Activated CD4-positive, alpha-beta T cell treated with anti-CD3 and anti-CD28 coated beads for 36 hours (primary cell): ENCODE measurements at regions not wholly inside any gene's neighbourhood (a gene's known extent, or its start where the extent isn't known, plus 50 kb on each side); places are given as distances from the start of the nearest gene placed in this dataset.

Experiments
- ATAC-seq: fragments of 200-7000 bp; cut with Tn5 transposase; one replicate; pipeline ENCODE4 v1.10.0; 2021; ENCODE audit warnings: mild to moderate bottlenecking, moderate library complexity
- CTCF ChIA-PET: fragments of 350-600 bp; sonication (Branson Sonifier 250); formaldehyde crosslinking; loops from one replicate; lab custom pipeline; 2021; ENCODE audit warnings: antibody characterized with exemption; lab: Charles Lee
- POLR2A ChIA-PET: fragments of 350-600 bp; sonication (Branson Sonifier 250); formaldehyde crosslinking; loops from one replicate; lab custom pipeline; 2021; ENCODE audit warnings: antibody characterized with exemption, inconsistent platforms; lab: Charles Lee
- DNase-seq: peaks from one replicate; pipeline ENCODE4 v3.0.0-alpha.2; 2020
- H3K27ac Mint-ChIP-seq: one replicate; pipeline ENCODE4 v1.8.0; 2021; ENCODE audit warnings: mixed read lengths
- H3K27me3 Mint-ChIP-seq: one replicate; pipeline ENCODE4 v1.8.0; 2021; ENCODE audit warnings: mixed read lengths
- H3K36me3 Mint-ChIP-seq: one replicate; pipeline ENCODE4 v1.8.0; 2021; ENCODE audit warnings: low read depth, mixed read lengths
- H3K4me1 Mint-ChIP-seq: one replicate; pipeline ENCODE4 v1.8.0; 2021; ENCODE audit warnings: mixed read lengths
- H3K4me3 Mint-ChIP-seq: one replicate; pipeline ENCODE4 v1.8.0; 2021; ENCODE audit warnings: mild to moderate bottlenecking, moderate library complexity, mixed read lengths
- H3K9me3 Mint-ChIP-seq: one replicate; pipeline ENCODE4 v1.8.0; 2021; ENCODE audit warnings: low read depth, mixed read lengths
- intact Hi-C, 2 experiments: fragments of 100-400 bp; cut with DNase I in 1 of 2; cut with micrococcal nuclease in 1 of 2; formaldehyde crosslinking; loops; one replicate each; pipeline versions ENCODE4 v1.14.2 to v1.15.1; 2022 to 2024; cut with DNase I, micrococcal nuclease

DNA sequence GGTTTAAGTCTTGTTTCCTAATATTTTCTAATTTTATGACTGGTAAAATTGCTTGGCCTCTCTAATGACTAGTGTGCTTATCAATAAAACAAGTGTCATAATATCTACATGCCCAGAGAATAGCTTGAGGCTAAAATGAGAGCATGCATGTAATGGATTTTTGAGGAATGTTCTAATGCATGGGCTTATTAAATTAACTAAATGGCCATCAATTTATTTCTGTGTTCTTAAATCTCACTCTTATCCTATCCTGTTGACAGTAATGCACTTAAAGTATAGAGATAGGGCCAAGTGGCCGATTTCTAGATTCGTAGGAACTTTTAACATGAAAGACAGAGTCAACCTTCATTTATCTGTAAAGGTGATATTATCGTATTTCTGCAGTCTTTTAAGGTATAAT lies 252.4 kb upstream of the COL3A1 start:
- no peaks in the 10 kb centered on the region for H3K9me3 Mint-ChIP-seq
- intact Hi-C loops = no loop called here
- CTCF ChIA-PET = no interaction called here
- POLR2A ChIA-PET = no interaction called here
- no peak overlapping the region for H3K4me3 Mint-ChIP-seq
- H3K36me3 Mint-ChIP-seq = no peaks in the 10 kb centered on the region
- no peak overlapping the region for H3K27ac Mint-ChIP-seq
- no peaks in the 10 kb centered on the region for H3K4me1 Mint-ChIP-seq
- ATAC-seq (no peak), DNase-seq (no peak)
- no peaks in the 10 kb centered on the region for H3K27me3 Mint-ChIP-seq

DNA sequence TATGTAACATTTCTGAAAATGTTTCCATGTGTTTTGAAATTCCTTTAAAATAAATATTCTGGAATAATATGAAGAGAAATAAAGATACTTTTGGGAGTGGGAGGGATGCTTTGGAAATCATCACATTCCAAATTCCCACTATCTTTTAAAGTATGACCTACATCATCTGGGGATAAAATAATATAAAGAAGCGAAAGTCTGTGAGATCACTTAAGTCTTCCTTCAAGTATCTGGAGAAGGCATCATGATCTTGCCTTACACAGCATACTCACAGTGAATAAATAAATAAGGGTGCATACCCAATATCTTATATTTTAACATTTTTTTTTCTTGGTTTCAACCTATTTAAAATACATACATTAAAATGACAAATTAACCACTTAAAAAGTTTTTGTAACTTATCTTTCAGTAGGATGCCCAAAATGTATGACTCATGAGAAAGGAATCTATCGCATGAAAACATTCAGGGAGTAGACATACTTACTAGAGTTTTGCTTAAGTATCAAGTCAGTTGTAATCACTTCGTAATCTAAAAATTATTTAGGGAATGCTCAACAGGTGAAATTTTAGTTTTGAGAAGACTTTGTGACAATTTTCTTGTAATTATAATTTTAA lies 248.3 kb upstream of the COL3A1 start:
- intact Hi-C loops = no loop called here
- no peak for DNase-seq
- POLR2A ChIA-PET = no interaction called here

DNA sequence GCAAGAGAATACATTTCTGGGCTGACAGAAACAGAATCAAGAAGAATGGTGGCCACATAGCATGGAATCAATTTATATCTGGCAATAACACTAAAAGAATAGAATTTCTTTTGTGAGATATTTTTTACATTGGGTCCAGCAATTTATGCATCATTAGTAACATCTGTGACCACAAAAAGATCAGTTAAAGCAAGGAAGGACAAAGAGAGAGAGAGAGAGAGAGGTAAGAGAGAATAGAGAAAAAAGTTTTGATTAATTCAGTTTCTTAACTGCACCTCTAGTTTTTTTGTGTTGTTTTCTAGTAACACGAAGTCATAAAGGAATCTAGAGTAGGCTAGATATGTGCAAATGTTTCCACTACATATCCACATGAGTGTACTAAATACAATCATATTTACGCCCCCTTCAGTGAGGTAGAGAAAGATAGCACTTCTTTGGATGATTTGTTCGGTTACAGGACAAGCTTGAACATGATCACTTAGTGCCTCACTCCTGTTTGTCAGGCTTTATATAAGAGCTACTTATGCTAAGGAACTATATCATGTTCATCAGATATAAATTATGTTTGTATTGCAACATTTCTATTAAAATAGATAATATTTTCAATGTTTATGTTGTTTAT lies 247.4 kb upstream of the COL3A1 start:
- intact Hi-C loops = no loop called here
- CTCF ChIA-PET = no interaction called here
- Mint-ChIP-seq H3K4me1 (no peaks in the 10 kb centered on the region), H3K27ac (no peak overlapping the region), H3K9me3 (no peaks in the 10 kb centered on the region), H3K4me3 (no peak overlapping the region), H3K27me3 (no peaks in the 10 kb centered on the region), H3K36me3 (no peaks in the 10 kb centered on the region)
- ATAC-seq = no peak
- no peak for DNase-seq
- POLR2A ChIA-PET = no interaction called here

More for the DNA sequence above, 248.3 kb upstream of the COL3A1 start:
- Mint-ChIP-seq H3K9me3 (no peaks in the 10 kb centered on the region), H3K27me3 (no peaks in the 10 kb centered on the region), H3K36me3 (no peaks in the 10 kb centered on the region), H3K4me1 (no peaks in the 10 kb centered on the region), H3K4me3 (no peak overlapping the region), H3K27ac (no peak overlapping the region)
- CTCF ChIA-PET = no interaction called here
- no peak for ATAC-seq

- Mint-ChIP-seq H3K27ac (no peak overlapping the region), H3K9me3 (no peaks in the 10 kb centered on the region), H3K4me1 (no peaks in the 10 kb centered on the region), H3K36me3 (no peaks in the 10 kb centered on the region), H3K27me3 (no peaks in the 10 kb centered on the region), H3K4me3 (no peak overlapping the region)
- no peak for ATAC-seq
- DNase-seq = no peak
- POLR2A ChIA-PET = no interaction called here
- intact Hi-C loops = no loop called here
- CTCF ChIA-PET = no interaction called here
Observed at GRCh38 chr2:188727846-188728245, 246.3 kb upstream of the COL3A1 start.

- Mint-ChIP-seq H3K9me3 (no peaks in the 10 kb centered on the region), H3K4me3 (no peak overlapping the region), H3K27ac (no peak overlapping the region), H3K27me3 (no peaks in the 10 kb centered on the region), H3K4me1 (no peaks in the 10 kb centered on the region), H3K36me3 (no peaks in the 10 kb centered on the region)
- DNase-seq = no peak
- intact Hi-C loops = no loop called here
- CTCF ChIA-PET = no interaction called here
- ATAC-seq = no peak
- POLR2A ChIA-PET = no interaction called here
Observed at GRCh38 chr2:188734691-188735090, 239.5 kb upstream of the COL3A1 start.

GRCh38 chr2:188746727-188747126 lies 227.4 kb upstream of the COL3A1 start:
- no peak overlapping the region for H3K4me3 Mint-ChIP-seq
- H3K27ac Mint-ChIP-seq = no peak overlapping the region
- ChIA-PET CTCF (no interaction called here), POLR2A (no interaction called here)
- H3K27me3 Mint-ChIP-seq = no peaks in the 10 kb centered on the region
- intact Hi-C loops = no loop called here
- DNase-seq (no peak), ATAC-seq (no peak)
- no peaks in the 10 kb centered on the region for H3K9me3 Mint-ChIP-seq
- H3K4me1 Mint-ChIP-seq = no peaks in the 10 kb centered on the region
- H3K36me3 Mint-ChIP-seq = no peaks in the 10 kb centered on the region

DNA sequence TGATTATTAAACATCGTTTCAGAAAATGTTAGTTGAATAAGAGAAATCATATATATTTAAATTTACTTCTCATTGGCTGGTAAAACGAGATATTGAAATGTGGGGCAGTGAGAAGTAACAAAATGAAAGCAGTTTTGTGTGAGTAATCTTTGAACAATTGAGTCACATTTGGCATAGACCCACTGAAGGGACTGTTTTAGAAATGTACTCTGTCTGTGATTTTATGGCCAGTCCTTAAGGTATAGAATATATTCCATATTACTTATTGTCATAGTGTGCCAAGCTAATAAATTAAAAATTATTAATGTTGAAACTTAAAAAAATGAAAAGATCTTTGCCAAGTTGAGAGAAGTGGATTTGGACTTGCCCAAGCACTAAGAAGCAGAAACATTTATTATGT lies 222.4 kb upstream of the COL3A1 start:
- H3K9me3 Mint-ChIP-seq = peaks cover 5% of the 10 kb centered on the region
- DNase-seq = no peak
- intact Hi-C loops = no loop called here
- no peak overlapping the region for H3K4me3 Mint-ChIP-seq
- ChIA-PET POLR2A (no interaction called here), CTCF (no interaction called here)
- no peak for ATAC-seq
- H3K36me3 Mint-ChIP-seq = no peaks in the 10 kb centered on the region
- no peak overlapping the region for H3K27ac Mint-ChIP-seq
- H3K4me1 Mint-ChIP-seq = no peaks in the 10 kb centered on the region
- no peaks in the 10 kb centered on the region for H3K27me3 Mint-ChIP-seq

GRCh38 chr2:188752311-188752710 lies 221.9 kb upstream of the COL3A1 start:
- H3K4me3 Mint-ChIP-seq = no peak overlapping the region
- no peak for ATAC-seq
- H3K27ac Mint-ChIP-seq = no peak overlapping the region
- no peaks in the 10 kb centered on the region for H3K36me3 Mint-ChIP-seq
- peaks cover 7% of the 10 kb centered on the region for H3K9me3 Mint-ChIP-seq
- intact Hi-C loops = no loop called here
- no peaks in the 10 kb centered on the region for H3K4me1 Mint-ChIP-seq
- no peaks in the 10 kb centered on the region for H3K27me3 Mint-ChIP-seq
- no peak for DNase-seq
- CTCF ChIA-PET = no interaction called here
- POLR2A ChIA-PET = no interaction called here

DNA sequence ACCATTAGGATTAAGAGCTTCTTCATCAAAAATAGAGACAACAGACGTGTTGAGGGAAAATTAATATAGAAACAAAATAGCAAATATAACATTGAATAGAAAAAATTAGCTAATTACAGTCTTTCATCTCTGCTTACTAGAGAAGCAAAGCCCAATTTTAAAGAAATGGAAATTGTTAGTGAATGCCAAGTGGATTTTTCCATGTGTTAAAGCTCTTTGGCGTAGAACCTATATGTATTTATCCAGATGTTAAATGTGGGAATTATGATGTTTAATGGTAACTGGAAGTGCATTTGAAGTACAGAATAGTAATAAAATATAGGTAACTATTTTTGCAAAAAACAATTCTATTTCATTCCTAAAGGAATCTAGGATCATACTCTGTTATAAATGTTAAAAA lies 212.0 kb upstream of the COL3A1 start:
- Mint-ChIP-seq H3K27ac (no peak overlapping the region), H3K9me3 (peaks cover 6% of the 10 kb centered on the region), H3K4me1 (no peaks in the 10 kb centered on the region), H3K36me3 (no peaks in the 10 kb centered on the region), H3K27me3 (no peaks in the 10 kb centered on the region), H3K4me3 (no peak overlapping the region)
- CTCF ChIA-PET = no interaction called here
- intact Hi-C loops = no loop called here
- ATAC-seq = no peak
- no peak for DNase-seq
- POLR2A ChIA-PET = no interaction called here

- Mint-ChIP-seq H3K9me3 (no peaks in the 10 kb centered on the region), H3K36me3 (no peaks in the 10 kb centered on the region), H3K27me3 (no peaks in the 10 kb centered on the region), H3K27ac (no peak overlapping the region), H3K4me3 (no peak overlapping the region), H3K4me1 (no peaks in the 10 kb centered on the region)
- DNase-seq (peak; percentile 7), ATAC-seq (no peak)
- ChIA-PET POLR2A (no interaction called here), CTCF (no interaction called here)
- intact Hi-C loops = no loop called here
Observed at GRCh38 chr2:188765522-188766470, 208.4 kb upstream of the COL3A1 start.

GRCh38 chr2:188766471-188766856 lies 207.7 kb upstream of the COL3A1 start:
- Mint-ChIP-seq H3K27me3 (no peaks in the 10 kb centered on the region), H3K4me3 (no peak overlapping the region), H3K4me1 (no peaks in the 10 kb centered on the region), H3K36me3 (no peaks in the 10 kb centered on the region), H3K27ac (no peak overlapping the region), H3K9me3 (no peaks in the 10 kb centered on the region)
- POLR2A ChIA-PET = no interaction called here
- intact Hi-C loops = no loop called here
- CTCF ChIA-PET = no interaction called here
- ATAC-seq = no peak
- DNase-seq = no peak

GRCh38 chr2:188767176-188767575 lies 207.0 kb upstream of the COL3A1 start:
- no peaks in the 10 kb centered on the region for H3K27me3 Mint-ChIP-seq
- H3K4me1 Mint-ChIP-seq = no peaks in the 10 kb centered on the region
- intact Hi-C loops = no loop called here
- DNase-seq (no peak), ATAC-seq (no peak)
- H3K27ac Mint-ChIP-seq = no peak overlapping the region
- CTCF ChIA-PET = no interaction called here
- H3K36me3 Mint-ChIP-seq = no peaks in the 10 kb centered on the region
- POLR2A ChIA-PET = no interaction called here
- no peak overlapping the region for H3K4me3 Mint-ChIP-seq
- no peaks in the 10 kb centered on the region for H3K9me3 Mint-ChIP-seq
